CD14-positive monocyte (primary cell): ENCODE measurements at regions not wholly inside any gene's neighbourhood (a gene's known extent, or its start where the extent isn't known, plus 50 kb on each side); places are given as distances from the start of the nearest gene placed in this dataset.

ENCODE experiments used
- DNase-seq, 3 donors: peaks; one replicate each; pipeline ENCODE4 v3.0.0-alpha.2; 2011 to 2022
- H2AFZ ChIP-seq: 2 replicates; pipeline ENCODE4 v1.6.0; 2012; ENCODE audit warnings: mild to moderate bottlenecking, low read depth, low read length, inconsistent platforms; ENCODE audit not compliant: insufficient read depth, poor library complexity, severe bottlenecking
- H3K27ac ChIP-seq, 2 donors: 1 replicate in 1 of 2; 2 replicates in 1 of 2; pipeline ENCODE4 v1.5.1; 2012 to 2013; ENCODE audit warnings: low read length in 2 of 2, control low read depth in 1 of 2, inconsistent platforms in 1 of 2, low read depth in 1 of 2, mild to moderate bottlenecking in 1 of 2
- H3K27me3 ChIP-seq, 2 donors: one replicate each; pipeline versions ENCODE4 v1.6.0 to v1.6.1; 2011 to 2013; ENCODE audit warnings: low read length in 2 of 2; ENCODE audit not compliant: control insufficient read depth in 2 of 2, insufficient read depth in 2 of 2
- H3K36me3 ChIP-seq, 2 donors: replicated peaks in 1 of 2; 1 replicate in 1 of 2; 2 replicates in 1 of 2; pipeline versions ENCODE4 v1.5.1 to v1.6.1; 2012 to 2013; ENCODE audit warnings: low read length in 2 of 2, control low read depth in 1 of 2, inconsistent platforms in 1 of 2, mild to moderate bottlenecking in 1 of 2; ENCODE audit not compliant: insufficient read depth in 2 of 2, control insufficient read depth in 1 of 2
- H3K4me1 ChIP-seq, 2 donors: 1 replicate in 1 of 2; 2 replicates in 1 of 2; pipeline versions ENCODE4 v1.5.1 to v1.6.1; 2012 to 2013; ENCODE audit warnings: low read length in 2 of 2, control low read depth in 1 of 2, inconsistent platforms in 1 of 2, mild to moderate bottlenecking in 1 of 2, moderate library complexity in 1 of 2; ENCODE audit not compliant: insufficient read depth in 2 of 2, control insufficient read depth in 1 of 2
- H3K4me2 ChIP-seq: replicated peaks from 2 replicates; pipeline ENCODE3; 2012; ENCODE audit warnings: low read length, moderate library complexity, mild to moderate bottlenecking; ENCODE audit not compliant: poor library complexity, severe bottlenecking; ENCODE audit errors: extremely low read depth
- H3K4me3 ChIP-seq, 3 experiments: fragments of 200-600 bp in 1 of 3; sonication (generic) in 1 of 3; replicated peaks in 1 of 3; 1 replicate in 2 of 3; 2 replicates in 1 of 3; pipeline ENCODE4 v1.5.1; 2011 to 2013; ENCODE audit warnings: low read length in 3 of 3, mild to moderate bottlenecking in 3 of 3, control low read depth in 2 of 3, low read depth in 2 of 3, inconsistent platforms in 1 of 3, moderate library complexity in 1 of 3
- H3K79me2 ChIP-seq: 2 replicates; pipeline ENCODE4 v1.6.0; 2012; ENCODE audit warnings: mild to moderate bottlenecking, control low read depth, inconsistent platforms, low read length, moderate library complexity; ENCODE audit not compliant: insufficient read depth
- H3K9ac ChIP-seq: 2 replicates; pipeline ENCODE4 v1.6.0; 2017; ENCODE audit warnings: low read length, mild to moderate bottlenecking; ENCODE audit not compliant: insufficient read depth, poor library complexity, severe bottlenecking
- H3K9me3 ChIP-seq, 2 donors: replicated peaks in 1 of 2; 1 replicate in 1 of 2; 2 replicates in 1 of 2; pipeline versions ENCODE4 v1.5.1 to v1.6.1; 2012 to 2013; ENCODE audit warnings: low read length in 2 of 2, control low read depth in 1 of 2; ENCODE audit not compliant: control insufficient read depth in 1 of 2, insufficient read depth in 1 of 2
- H4K20me1 ChIP-seq: 2 replicates; pipeline ENCODE4 v1.6.0; 2012; ENCODE audit warnings: mild to moderate bottlenecking, low read length, control low read depth, moderate library complexity; ENCODE audit not compliant: insufficient read depth
- H3K27ac Mint-ChIP-seq, 7 donors: one replicate each; pipeline ENCODE4 v1.8.0; 2020; ENCODE audit warnings: mild to moderate bottlenecking in 7 of 7, mixed read lengths in 7 of 7, moderate library complexity in 6 of 7, inconsistent platforms in 2 of 7
- H3K27me3 Mint-ChIP-seq, 3 donors: one replicate each; pipeline ENCODE4 v1.8.0; 2021 to 2022; ENCODE audit warnings: low read depth in 3 of 3, mild to moderate bottlenecking in 3 of 3, mixed read lengths in 3 of 3, moderate library complexity in 3 of 3, inconsistent platforms in 1 of 3
- H3K36me3 Mint-ChIP-seq, 2 donors: one replicate each; pipeline ENCODE4 v1.8.0; 2020; ENCODE audit warnings: mixed read lengths in 2 of 2, inconsistent platforms in 1 of 2, mild to moderate bottlenecking in 1 of 2
- H3K4me1 Mint-ChIP-seq: one replicate; pipeline ENCODE4 v1.8.0; 2020; ENCODE audit warnings: mild to moderate bottlenecking, mixed read lengths
- H3K4me3 Mint-ChIP-seq, 2 donors: one replicate each; pipeline ENCODE4 v1.8.0; 2020; ENCODE audit warnings: mild to moderate bottlenecking in 2 of 2, mixed read lengths in 2 of 2, moderate library complexity in 1 of 2
- H3K9me3 Mint-ChIP-seq, 7 donors: one replicate each; pipeline ENCODE4 v1.8.0; 2020 to 2022; ENCODE audit warnings: mixed read lengths in 7 of 7, mild to moderate bottlenecking in 6 of 7, moderate library complexity in 6 of 7, inconsistent platforms in 2 of 7
- CTCF ChIP-seq: fragments of 200-600 bp; IDR thresholded peaks from one replicate; pipeline ENCODE4 v1.8.0; 2022; ENCODE audit warnings: antibody characterized with exemption, mild to moderate bottlenecking
- WGBS: methylation state at CpG from one replicate; pipeline ENCODE4 v1.1.5; 2013; ENCODE audit warnings: missing lambda C conversion rate; ENCODE audit not compliant: insufficient coverage; 5-methylcytosine and 5-hydroxymethylcytosine counted together
- intact Hi-C, 2 donors: fragments of 100-400 bp; cut with micrococcal nuclease; formaldehyde crosslinking; loops; one replicate each; pipeline versions ENCODE4 v1.15.0 to v1.15.1; 2023

GRCh38 chr17:74137416-74137815 is 66.1 kb upstream of the RPL38 start:
- 66% methylated on average over 3 of the region's 3 CpGs for WGBS
- H3K79me2 ChIP-seq: no peaks in the 10 kb centered on the region
- H3K36me3 ChIP-seq: no peaks in the 10 kb centered on the region
- no peaks in the 10 kb centered on the region for H4K20me1 ChIP-seq
- Mint-ChIP-seq H3K27me3 (peaks cover 17 to 32% (median 18%) of the 10 kb centered on the region in 3 donors), H3K4me1 (no peaks in the 10 kb centered on the region), H3K4me3 (peak overlapping the region in 1 of 2 donors; percentile 3), H3K27ac (no peak overlapping the region), H3K36me3 (no peaks in the 10 kb centered on the region), H3K9me3 (peaks cover 7 to 32% (median 22%) of the 10 kb centered on the region in 7 donors)
- peaks cover 8 to 13% of the 10 kb centered on the region in 2 donors for H3K9me3 ChIP-seq
- no peak overlapping the region for H3K9ac ChIP-seq
- no peak overlapping the region for H3K4me3 ChIP-seq
- intact Hi-C loops: no loop called here
- H3K4me2 ChIP-seq: no peak overlapping the region
- H3K27ac ChIP-seq: no peak overlapping the region
- no peak overlapping the region for H2AFZ ChIP-seq
- no peak for TF ChIP-seq CTCF
- no peaks in the 10 kb centered on the region for H3K4me1 ChIP-seq
- peaks cover 2 to 17% of the 10 kb centered on the region in 2 donors for H3K27me3 ChIP-seq
- DNase-seq: no peak

GRCh38 chr17:74139120-74139519 is 64.4 kb upstream of the RPL38 start:
- H3K4me1 ChIP-seq: no peaks in the 10 kb centered on the region
- H3K4me3 ChIP-seq: no peak overlapping the region
- H3K79me2 ChIP-seq: no peaks in the 10 kb centered on the region
- Mint-ChIP-seq H3K4me3 (no peak overlapping the region), H3K27ac (no peak overlapping the region), H3K9me3 (peaks cover 15 to 49% (median 39%) of the 10 kb centered on the region in 7 donors), H3K27me3 (peaks cover 9 to 28% (median 13%) of the 10 kb centered on the region in 3 donors), H3K36me3 (no peaks in the 10 kb centered on the region), H3K4me1 (no peaks in the 10 kb centered on the region)
- no peak overlapping the region for H3K4me2 ChIP-seq
- H2AFZ ChIP-seq: no peak overlapping the region
- H3K9me3 ChIP-seq: peaks cover 22 to 29% of the 10 kb centered on the region in 2 donors
- no peaks in the 10 kb centered on the region for H4K20me1 ChIP-seq
- no peak overlapping the region for H3K27ac ChIP-seq
- no peak for TF ChIP-seq CTCF
- DNase-seq: no peak
- H3K36me3 ChIP-seq: no peaks in the 10 kb centered on the region
- H3K27me3 ChIP-seq: peaks cover 2 to 17% of the 10 kb centered on the region in 2 donors
- intact Hi-C loops: no loop called here
- H3K9ac ChIP-seq: no peak overlapping the region
